Non-pigmented ciliary epithelial cell (primary cell): ENCODE measurements at regions not wholly inside any gene's neighbourhood (a gene's known extent, or its start where the extent isn't known, plus 50 kb on each side); places are given as distances from the start of the nearest gene placed in this dataset.

ENCODE experiments used
- DNase-seq: peaks from one replicate; pipeline ENCODE4 v3.0.0-alpha.2; 2010; ENCODE audit warnings: low read depth

DNA sequence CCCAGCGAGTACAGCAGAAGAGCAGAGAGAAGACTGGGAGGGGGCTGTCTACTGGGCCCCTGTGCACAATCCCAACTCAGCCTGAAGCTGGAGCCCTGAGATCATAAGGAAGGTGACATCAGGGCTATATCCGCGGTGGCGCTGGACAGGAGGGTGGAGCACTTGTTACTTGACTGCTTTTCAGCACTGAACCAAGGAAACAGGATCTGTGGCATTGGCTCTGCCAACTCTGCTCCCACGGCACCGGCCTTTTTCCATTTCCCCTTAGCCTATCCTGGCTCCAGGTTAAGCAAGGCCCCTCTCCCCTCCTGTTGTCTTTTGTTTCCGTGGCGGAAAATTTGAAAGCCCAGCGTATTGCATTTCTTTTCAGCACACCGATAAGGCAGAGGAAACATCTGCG, 125.0 kb upstream of the IRX3 start:
- no peak for DNase-seq

DNA sequence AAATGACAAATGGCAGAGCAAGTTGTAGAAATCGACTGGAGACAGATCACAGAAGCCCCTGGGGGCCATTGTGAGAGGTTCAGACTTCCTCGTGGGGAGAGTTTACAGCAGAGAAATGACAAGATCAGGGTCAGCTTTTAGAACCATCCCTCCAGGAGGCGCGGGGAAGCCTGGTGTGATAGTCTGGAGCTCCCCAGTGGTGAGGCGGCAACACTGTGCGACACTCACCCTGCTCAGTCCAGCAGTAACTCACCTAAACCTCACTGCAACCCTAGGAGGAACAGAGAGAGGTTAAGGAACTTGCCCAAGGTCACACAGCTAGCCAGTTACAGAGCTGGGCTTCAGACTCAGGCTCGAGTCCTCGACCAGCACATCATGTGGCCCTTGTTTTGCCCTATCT, 123.4 kb upstream of the IRX3 start:
- no peak for DNase-seq

DNA sequence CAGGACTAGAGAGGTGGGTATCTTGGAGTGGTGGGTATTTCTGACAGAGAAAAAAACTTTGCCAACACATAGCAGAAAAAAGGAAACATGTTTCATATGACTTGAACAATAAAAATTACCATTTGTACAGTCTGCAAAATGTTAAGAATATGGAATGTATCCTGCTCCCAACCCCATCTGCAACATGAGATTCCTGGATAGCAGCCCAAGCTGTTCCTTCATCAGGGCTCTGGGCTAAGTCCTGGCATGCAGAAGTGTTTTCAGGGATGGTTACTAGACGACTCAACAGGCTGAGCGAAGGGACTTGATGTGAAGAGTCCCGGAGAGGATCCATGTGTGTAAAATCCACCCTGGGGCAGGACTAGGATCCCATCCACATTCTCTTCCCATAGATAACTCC, 121.0 kb upstream of the IRX3 start:
- peak; percentile 24 for DNase-seq

DNA sequence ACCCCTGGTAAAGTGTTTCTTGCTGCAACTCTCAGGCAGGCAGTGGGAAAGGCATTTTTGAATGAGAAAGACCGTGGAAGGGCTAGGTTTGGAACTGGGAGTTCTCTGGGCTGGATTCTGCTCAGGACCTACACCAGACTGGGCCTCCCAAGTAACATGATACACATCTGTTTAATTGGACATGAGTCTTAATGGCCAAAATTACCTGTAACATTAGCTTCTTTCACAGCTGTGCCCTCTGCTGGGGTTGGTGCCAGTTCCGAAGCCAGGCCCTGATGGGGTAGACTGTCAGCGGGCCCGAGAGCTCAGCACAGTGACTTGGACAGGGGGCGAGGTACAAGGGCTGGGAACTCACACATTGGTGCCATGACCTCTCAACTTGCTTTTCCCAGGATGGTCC, 118.9 kb upstream of the IRX3 start:
- no peak for DNase-seq

DNA sequence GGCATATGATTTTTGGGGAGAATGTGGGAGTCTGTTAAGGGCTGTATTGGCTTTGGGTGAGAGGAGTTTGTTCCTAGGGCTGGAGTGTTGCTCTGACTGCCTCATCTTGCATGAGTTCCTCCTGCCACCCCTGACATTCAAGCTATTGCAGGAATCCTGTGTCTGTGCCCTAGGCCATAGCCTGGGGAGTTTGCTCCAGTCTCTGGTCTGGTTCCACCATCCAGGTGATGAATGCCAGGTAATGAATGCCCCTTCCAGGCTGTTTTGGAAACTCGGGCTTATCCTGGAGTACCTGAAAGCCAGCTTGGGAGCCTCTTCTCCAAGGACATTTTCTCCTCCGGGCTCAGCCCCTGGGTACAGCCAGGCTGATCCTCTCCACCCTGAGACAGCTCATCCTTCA, 117.0 kb upstream of the IRX3 start:
- DNase-seq = no peak

DNA sequence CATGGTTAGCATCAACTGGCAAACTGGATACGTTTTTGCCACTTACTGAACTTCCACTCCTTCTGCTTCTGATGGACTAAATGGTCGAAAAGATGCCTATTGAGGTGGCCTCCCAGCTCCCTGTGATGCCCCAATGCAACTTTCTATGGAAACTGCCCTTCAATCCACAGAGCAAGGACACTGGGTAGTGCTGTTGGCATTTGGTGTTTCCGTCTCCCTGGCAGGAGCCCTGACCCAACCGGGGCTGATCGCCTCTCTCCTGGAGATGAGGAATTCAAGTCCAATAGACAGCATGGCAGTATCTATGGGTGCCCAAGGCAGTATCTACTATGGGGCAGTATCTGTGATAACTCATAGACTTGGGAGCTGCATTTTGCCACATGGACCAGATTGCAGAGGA, 116.3 kb upstream of the IRX3 start:
- DNase-seq = no peak

DNA sequence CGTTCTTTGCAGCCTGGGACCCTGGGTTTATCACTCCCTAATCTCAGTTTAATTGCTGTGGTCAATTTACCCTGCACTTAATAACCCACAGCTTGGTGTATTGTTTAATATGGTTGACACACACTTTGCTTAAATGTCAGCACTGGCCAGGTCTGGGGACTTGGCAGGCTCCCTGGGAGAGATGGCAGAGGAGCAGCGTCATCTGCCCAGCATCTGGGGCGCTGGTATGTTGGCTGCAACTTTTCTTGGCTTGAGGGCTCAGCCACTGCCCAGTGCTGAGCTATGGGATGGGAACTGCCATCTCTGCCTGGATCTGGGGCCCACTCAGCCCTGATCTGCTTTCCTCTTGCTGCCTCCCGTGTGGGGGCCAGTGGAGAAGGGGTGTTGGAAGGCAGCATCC, 115.7 kb upstream of the IRX3 start:
- no peak for DNase-seq

DNA sequence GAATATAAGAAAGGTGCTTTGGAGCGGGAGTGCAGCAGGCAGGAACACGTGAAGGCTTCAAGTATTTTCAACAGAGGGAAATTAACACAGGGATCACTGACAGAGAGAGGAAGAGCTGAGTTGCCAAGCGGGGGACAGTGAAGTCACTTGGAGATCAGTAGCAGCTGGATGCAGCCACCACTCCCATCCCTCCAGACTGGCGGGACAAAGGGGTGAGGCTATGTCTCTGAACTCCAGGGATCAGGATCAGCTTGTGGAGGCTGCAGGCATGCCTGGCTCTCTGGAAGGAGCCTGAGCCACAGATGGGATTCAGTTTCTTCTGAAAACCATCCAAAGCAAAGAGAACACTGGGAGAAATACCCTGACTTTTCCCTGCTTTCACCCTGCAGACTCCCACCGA, 113.7 kb upstream of the IRX3 start:
- no peak for DNase-seq

DNA sequence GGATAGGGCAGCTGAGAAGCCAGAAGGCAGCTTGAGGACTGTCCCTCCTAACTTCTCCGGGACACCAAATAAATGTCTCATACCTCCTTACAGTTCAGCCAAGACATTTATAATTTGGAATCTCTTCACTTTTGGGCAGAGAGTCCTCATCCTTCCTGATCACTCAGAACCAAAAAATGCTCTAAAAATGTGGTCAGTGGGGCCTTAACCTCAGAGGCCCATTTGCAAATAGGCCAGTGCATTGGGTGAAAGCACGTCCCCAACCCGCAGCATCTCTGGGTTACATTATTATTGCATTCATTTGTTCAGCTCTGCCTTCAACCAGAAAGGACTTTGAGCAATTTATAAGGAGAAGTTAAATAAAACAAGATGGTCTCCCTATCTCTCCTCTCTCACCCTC, 112.4 kb upstream of the IRX3 start:
- no peak for DNase-seq

DNA sequence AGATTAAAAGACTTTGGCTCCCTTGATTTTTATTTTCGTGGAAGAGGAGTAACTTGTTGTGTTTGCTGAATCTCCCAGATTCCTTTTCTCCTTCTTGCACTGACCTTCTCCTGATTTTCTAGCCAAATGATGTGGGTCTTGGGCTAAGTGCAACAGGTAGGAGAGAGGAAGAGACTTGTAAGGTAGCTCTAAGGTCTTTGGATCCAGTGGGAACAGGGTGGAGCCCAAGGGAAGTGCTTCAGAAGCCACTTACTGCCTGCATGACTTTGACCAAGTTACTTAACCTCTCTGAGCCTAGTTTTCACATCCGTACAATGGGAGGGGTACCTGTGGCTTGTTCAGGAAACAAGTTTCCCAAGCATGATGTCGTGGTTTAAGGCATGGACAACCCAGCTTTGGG, 111.3 kb upstream of the IRX3 start:
- DNase-seq = no peak

DNA sequence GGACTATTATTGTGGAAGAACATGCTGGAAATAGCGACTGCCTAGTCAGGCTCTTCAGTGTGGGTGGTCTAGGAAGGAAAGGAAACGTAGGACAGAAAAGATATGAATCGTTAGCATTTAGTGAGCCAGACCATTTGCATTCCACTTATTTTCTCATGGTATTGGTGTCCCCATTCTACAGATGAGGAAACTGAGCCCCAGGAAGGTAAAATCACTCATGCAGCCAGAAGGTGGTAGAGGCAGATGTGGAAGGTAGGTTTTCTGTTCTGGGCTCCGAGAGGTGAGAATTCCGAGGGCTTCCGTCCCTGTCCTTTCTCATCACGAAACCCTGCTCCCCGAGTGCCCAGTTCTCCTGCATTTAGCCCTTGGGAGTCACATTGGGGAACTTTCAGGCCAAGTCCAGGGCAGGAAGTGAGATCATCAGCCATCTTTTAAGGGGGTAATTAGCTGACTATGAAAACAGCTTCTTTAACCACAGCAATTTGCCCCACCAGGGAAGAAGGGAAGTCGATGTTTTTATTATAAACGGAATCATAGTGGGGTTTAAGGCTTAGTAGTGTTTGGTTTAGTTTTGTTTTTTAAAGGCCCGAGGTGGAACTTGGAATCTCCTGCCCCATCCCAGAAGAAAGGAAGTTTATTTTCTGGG, 110.7 kb upstream of the IRX3 start:
- DNase-seq = no peak

DNA sequence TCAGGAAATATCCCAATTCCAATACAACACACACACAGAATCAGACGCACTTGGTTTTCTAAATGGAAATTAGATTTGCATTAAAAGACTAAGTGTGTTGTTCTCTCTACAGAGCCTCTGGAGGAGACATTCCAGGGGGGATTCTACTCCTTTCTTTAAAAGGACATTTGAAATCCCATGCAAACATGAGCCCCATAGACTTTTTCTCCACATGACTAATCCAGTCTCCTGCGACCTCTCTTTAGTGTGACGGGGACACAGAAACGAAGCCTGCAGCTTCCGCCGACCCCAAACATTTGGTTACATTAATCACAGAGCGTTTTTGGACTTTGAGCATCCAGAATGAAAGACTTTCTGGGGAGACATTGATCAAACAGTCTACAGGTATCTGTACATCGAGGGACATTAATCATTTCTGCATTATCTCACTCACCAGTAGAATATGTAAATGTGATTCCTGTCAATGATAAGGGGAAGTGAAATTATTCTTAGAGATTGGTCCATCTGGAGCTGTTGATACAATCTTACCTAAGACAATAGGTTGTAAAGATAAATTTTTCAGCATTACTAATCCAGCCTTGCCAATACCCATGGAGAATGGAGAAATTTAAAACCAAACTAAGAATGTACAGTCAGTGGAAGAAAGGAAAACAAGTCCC, 103.4 kb upstream of the IRX3 start:
- DNase-seq = no peak

DNA sequence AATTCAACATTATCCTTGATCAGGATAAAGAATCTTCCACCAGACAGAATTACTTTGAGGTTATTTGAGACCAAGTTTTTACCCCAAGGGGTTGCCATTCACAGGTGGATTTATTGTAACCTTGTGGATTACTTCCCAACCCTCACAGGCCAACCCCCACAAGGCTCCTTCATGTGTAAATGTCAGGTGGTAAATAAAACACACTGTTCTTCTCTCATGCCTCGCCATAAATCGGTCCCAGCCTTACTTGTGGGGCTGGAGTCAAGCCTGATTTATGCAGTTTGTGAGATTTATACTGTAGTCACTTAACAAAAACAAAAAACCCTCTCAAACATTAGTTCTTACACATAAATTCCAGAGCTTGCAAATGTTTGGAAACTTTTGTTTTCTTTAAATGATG, 98.6 kb upstream of the IRX3 start:
- no peak for DNase-seq

DNA sequence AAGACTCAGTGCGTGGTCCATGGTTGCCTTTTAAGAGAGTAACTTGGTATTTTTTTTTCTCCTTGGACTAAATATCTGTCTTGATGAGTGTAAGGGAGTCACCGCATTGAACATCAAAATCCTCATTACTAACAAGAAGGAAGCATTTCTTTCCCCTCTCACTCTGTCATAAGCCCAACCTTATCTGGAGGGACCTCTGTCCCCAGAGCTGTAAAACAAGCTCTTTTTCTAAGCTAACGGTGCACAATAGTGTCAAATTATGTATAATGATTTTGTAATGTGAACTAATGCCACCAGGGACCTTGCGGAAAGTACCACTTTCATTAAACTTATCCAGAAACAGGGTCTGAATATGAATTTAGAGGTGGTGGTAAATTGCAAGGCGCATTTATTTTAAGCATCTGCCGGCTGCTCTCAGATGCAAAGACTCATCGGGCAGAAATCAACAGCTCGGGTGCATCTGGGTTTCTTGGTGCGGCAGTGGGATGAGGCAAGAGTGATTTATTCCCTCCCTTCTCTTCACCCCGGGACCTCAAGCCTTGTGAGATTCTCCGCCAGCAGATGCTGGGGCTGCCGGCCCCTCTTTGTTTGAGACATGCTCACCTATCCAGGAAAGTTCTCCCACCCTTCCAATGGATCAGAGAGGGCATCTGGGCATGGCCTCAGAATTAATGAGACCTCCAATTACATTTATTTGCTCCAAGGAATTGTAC, 95.2 kb upstream of the IRX3 start:
- no peak for DNase-seq

DNA sequence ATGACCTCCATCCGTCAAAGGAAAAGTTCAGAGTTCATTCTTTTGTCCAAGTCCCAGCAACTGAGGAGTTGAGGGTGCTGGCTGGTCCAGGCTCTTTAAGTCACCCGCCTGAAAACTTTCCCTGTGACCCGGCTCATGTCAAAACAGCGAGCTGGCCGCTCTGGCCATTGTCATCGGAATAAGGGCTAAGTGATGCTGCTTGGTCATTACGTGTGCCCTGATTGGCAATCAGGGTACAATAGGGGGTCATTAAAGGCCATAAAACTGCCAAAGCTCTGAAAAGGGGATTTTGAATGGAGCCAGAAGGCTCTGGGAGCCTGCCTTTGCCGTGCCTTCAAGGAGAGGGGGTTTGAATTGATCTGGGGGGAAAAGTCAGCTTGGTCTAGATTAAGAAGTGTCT, 88.5 kb upstream of the IRX3 start:
- no peak for DNase-seq

DNA sequence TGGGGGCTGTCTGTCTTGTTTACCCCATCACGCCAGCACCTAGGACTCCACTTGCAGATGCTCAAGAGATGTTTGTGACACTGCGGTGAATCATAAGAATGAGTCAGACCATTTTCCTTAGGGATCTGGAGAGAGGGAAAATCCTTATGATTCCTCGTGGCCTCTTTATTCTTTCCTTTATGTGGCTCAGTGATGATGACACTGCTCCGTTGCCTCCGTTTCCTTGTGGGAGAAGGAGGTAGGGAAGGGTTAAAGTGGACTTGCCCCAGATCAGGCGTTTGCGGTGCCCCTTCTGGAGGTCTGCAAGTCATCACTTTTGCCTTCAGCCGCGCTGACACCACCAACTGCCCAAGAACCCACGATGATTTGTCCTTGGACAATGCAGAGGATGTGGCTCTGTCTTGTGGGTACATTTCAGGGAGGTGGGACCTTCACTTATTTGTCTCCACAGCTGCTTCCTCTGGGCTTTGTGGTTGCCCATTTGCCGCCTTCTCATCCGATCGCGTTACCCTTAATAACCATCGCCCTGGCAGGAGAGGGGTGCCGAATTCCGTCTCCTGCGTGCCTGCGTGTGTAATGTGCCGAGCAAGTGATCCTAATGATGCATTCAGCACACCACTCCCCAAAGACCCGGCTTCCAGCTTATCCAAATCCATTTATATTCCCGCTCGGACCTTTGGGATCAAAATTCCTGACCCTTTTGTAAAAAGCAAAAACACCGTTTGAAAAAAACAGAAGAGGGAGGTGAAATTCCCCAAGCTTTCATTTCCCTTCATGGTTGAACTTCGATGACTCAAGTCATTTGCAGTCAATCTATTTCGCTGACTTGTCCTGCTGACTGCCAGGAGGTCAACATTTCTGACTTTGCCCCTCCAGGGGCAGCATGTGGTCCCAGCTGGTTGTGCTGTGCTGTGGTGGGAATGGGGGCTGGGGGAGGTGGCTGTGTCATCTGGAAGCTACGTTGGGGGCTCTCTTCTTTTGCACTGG, 87.2 kb upstream of the IRX3 start:
- DNase-seq = no peak

DNA sequence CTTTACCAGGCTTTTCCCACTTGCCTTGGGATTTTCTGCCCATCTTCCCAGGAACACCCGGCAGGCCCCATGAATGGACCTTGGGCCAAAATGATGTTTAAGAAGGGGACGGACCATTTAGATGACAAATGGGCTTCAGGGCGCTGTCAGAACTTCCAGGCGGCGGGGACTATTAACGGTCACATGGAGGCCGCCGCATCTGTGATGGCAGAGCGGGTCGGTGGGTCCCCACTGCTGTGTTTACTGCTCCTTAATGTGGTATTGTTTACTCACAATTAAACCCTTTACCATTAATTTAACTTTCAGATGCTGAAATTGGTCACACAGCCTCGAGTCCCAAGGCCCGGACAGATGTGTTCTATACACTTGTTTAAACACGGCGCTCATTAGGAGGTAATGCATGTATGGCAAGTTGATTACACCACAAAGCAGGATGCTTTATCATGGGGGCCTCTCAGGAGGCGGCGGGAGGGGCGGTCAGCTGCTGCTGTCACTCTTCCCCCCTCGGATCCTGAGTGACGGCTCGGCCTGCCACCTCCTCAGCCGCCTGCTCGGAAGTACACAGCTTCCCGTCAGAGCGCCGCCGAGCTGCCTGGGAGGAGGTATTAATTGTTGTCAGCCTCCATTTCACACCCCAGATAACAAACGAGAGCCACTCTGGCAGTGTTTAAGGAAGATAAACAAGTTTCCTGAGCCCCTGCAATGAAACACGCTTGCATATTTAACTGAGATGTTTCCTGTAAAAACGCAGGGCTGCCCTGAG, 83.9 kb upstream of the IRX3 start:
- no peak for DNase-seq

DNA sequence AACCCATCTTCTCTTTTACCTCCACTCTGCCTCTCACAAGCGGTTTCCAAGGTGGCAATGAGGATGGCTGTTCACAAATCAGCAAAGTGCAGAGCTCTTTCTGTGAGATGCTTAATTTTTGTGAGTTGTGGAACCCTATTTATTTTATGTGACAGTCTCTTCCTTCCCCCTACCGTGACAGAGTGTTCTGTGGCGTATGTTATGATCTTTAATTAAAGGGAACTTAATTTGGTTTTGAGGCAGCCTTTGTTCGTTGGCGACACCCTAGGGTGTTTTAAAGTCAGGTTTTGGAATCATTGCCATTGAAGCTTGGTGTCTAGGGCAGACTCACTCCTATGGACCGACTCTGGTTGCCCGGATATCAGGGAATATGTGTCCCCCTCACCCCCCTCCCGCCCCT, 83.3 kb upstream of the IRX3 start:
- DNase-seq = no peak

DNA sequence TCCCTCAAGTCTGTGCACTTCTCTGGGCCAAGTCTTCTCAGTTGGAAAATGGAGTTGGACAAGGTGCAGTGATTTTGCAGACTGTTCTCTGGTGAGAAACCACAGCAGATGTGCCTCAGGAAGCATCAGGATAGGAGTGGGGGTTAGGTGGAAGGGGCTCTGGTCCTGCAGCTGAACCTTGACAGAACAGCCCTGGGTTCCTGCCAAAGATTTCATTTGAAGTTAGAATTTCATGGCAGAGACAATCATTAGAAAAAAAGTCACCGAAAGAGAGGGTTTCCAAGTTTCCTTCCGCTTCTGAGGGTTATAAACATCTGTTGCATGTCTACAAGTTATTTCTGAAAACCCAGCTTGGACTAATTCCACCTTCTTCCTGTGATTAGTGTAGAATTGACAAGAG, 80.4 kb upstream of the IRX3 start:
- no peak for DNase-seq

DNA sequence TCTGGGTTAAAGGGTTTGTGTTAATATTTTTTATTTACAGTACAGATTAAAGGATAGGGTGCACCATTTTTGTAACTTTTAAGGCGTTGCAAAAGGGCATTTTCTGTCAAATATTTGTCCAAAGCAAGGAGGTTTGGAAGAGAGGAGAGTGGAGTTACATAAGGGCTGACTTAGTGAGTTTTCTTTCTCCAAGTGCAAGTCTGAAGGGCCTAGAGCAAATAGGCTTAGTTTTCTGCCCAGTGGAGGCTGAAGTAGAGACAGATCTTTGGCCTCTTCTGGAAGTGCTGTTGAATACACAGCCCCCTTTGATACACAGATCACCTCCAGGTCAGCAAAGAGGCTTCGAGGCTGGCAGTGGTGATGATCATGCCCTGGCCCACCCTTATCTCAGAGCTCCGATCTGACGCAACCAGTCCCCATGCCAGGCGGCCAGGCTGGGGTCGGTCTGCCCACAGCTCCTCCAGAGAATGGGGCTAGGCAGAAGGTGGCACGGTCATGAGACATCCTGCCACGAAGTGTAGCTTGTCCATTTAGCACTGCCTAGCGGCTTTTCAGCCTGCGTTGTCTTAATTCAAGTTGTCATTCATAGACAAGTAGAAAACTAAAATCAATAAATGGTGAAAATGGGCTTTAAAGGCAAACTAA, 79.5 kb upstream of the IRX3 start:
- DNase-seq = no peak

DNA sequence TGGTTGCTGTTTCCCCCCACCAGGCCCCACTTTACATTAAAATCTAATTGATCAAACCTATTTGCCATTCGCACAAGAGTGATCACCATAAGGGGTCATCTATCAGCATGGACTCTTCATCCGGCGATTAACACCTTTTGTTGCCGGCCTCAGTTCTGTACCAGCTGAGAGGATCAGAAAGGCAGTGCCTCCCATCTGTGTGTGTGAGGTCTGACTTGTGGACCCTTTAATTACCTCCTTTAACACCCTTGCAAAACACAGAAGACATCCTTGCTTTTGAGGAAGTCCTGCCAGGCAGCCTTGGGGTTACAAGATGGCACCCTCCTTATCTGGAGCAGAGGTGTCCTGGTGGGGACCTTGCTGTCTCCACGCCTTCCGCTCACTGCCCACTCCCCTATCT, 77.2 kb upstream of the IRX3 start:
- DNase-seq = no peak
